ENCODE measurements at regions not wholly inside any gene's neighbourhood (a gene's known extent, or its start where the extent isn't known, plus 50 kb on each side); places are given as distances from the start of the nearest gene placed in this dataset.

- no peak for TF ChIP-seq POLR2A (IDR thresholded peaks at IDR 0.05; ENCODE audit: low read depth, low read length)
- TF ChIP-seq CTCF (IDR thresholded peaks at IDR 0.05; ENCODE audit: extremely low read depth in 1 of 2, insufficient read depth in 1 of 2, low read depth in 1 of 2, low read length in 2 of 2): no peak
- TF ChIP-seq JUN (IDR thresholded peaks at IDR 0.05; ENCODE audit: borderline replicate concordance, insufficient read depth, insufficient read length, low read depth): no peak
- no peak for TF ChIP-seq POLR2AphosphoS5 (IDR thresholded peaks at IDR 0.05; ENCODE audit: insufficient read depth, low read depth, low read length)
- TF ChIP-seq MAX (IDR thresholded peaks at IDR 0.05; ENCODE audit: insufficient read depth, insufficient read length): no peak
- TF ChIP-seq EZH2 (IDR thresholded peaks at IDR 0.05; ENCODE audit: borderline replicate concordance, low read depth, low read length, severe bottlenecking): no peak
- no peak for TF ChIP-seq FOS (IDR thresholded peaks at IDR 0.05; ENCODE audit: borderline replicate concordance, insufficient read depth, low read length)
- TF ChIP-seq MYC (IDR thresholded peaks at IDR 0.05; ENCODE audit: low read depth, low read length): no peak
- no peak for TF ChIP-seq GATA2 (IDR thresholded peaks at IDR 0.05; ENCODE audit: insufficient read depth, insufficient read length, low read depth, low read length)
Observed at GRCh38 chr12:45509187-45509586, 220.3 kb upstream of the ARID2 start.

Measured in endothelial cell of umbilical vein (primary cell).